GM19438 (cell line): ENCODE measurements at regions not wholly inside any gene's neighbourhood (a gene's known extent, or its start where the extent isn't known, plus 50 kb on each side); places are given as distances from the start of the nearest gene placed in this dataset.
"Not testable (repeated sequence)": the region's sequence is repeated elsewhere in the genome, so short reads cannot be mapped to it uniquely, and the experiment has no call there.

Source experiments
- ATAC-seq: cut with Tn5 transposase; IDR thresholded peaks from one replicate; pipeline ENCODE4 v1.9.1; 2021; ENCODE audit warnings: low read depth; ENCODE audit not compliant: unreplicated experiment

- ATAC-seq: no peak
Measured at GRCh38 chr5:131107128-131107527, 57.9 kb downstream of the HINT1 start.

DNA sequence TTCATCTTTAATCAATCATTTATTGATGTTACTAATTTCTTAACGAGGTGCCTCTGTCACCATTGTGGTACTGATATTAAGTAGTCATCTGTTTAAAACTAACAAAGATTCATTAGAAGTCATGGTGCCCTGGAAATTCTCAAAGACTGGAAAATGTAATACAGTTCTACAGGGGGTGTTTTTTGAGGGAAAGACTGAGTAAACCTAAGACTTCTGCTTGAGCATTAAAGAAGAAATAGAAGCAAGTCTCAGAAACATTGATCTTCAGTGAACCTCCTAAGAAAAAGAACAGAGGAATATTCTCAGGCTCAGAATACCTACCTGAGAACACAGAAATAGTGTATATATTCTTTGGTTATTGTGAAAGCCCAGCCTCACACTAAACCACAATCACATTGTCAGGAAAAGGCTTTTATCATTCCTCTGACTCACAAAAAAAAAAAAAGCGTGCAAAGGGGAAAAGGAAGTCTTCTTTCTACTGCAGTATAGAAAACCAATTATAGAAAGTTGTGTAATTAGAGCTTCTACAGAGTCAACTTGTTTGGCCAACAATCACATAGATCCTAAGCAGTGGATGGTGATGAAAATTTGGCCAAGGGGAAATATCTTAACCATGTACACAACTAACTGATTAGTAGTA, 60.8 kb downstream of the HINT1 start:
- ATAC-seq: no peak

GRCh38 chr5:131096774-131097710, 68.0 kb downstream of the HINT1 start:
- ATAC-seq: no peak

GRCh38 chr5:131095561-131095960, 69.5 kb downstream of the HINT1 start:
- ATAC-seq: not testable (repeated sequence)

DNA sequence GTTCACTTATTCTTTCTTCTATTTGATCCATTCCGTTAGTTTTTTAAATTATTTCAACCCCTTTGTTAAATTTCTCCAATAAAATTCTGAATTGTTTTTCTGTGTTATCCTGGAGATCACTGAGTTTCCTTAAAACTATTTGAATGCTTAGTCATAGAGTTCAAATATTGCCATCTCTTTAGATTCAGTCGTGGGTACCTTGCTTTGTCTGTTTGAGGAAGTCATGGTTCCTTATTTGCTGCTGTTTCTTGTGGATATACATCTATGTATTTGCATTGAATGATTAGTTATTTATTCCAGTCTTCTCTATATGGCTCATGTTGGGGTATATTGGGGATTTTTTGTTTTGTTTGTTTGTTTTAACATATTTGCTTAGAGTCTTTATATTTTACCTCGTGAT, 80.6 kb downstream of the HINT1 start:
- ATAC-seq: no peak

GRCh38 chr5:131081913-131082488, 83.1 kb downstream of the HINT1 start:
- ATAC-seq: no peak

DNA sequence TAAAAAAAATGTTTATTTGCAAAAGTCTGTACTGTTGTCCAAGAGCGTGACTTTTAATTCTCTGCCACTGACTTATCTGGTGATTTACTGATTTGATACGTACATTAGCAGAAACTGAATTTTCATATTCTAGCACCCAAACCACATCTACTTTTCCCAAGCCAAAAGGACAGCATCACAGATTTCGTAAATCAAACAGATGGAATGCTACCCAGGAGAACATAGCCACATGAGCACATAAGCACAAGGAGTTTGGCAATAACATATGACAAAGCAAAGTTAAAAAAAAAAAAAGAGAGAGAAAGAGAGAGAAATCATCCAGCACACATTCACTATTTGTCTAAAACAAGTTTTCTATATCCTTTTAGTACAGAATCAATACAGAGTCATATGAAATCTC, 83.7 kb downstream of the HINT1 start:
- ATAC-seq: no peak

DNA sequence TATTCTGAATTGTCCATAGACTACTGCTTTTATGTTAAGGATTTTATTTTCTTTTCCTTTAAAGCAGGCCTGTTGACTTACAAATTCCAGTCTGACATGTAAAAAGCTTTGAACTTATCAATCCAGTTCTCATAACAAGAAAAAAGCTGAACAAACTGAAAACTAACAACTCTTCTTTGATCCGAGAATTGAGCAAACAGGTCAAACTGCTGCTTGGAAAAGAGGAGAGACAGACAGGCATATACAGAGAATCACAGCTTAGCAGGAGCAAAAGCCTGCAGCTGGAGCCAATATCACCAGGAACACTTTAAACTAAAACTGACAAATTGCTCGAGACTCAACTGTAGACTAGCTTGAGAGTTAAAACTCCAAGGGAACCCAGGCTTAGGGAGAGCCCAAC, 85.8 kb downstream of the HINT1 start:
- ATAC-seq: no peak

DNA sequence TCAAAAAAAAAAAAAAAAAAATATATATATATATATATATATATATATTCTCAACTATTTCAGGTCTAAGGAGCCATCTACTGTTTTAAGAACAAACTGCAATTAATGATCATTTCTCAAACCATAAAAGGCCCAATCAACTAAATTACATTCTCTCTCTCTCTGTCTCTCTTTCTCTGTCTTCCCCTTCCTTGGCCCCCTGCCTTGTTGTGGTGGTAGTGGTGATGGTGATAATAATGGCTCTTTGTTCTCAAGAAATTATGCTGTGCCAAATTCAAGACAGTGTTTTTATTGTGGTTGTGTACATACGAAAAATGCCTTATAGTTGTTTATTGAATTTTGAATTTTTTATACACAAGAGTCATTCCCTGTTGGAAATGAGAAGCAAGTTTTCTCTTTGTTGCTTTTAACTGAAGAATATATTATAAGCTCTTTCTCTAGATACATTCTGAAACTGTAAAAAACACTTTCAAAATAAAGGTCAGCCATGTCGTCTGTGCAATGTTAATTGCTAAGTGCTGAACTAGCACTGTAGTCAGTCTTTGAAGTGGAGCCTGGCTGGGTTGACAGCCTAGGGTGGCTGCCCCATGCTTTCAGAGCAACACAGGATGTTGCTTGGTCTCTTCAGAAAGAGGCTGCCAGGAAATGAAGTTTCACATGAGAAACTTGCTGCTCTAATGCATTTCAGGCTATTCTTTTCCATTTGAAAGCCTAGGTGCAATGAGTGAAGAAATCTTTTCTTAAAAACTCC, 96.0 kb downstream of the HINT1 start:
- ATAC-seq: peak; percentile 93

- ATAC-seq: no peak
Measured at GRCh38 chr5:131068076-131068475, 97.0 kb downstream of the HINT1 start.

GRCh38 chr5:131067636-131068035, 97.4 kb downstream of the HINT1 start:
- ATAC-seq: no peak

GRCh38 chr5:131064669-131065371, 100.2 kb downstream of the HINT1 start:
- no peak for ATAC-seq

GRCh38 chr5:131042021-131042789, 122.9 kb downstream of the HINT1 start:
- ATAC-seq: no peak

GRCh38 chr5:131023498-131023865, 141.6 kb downstream of the HINT1 start:
- no peak for ATAC-seq

DNA sequence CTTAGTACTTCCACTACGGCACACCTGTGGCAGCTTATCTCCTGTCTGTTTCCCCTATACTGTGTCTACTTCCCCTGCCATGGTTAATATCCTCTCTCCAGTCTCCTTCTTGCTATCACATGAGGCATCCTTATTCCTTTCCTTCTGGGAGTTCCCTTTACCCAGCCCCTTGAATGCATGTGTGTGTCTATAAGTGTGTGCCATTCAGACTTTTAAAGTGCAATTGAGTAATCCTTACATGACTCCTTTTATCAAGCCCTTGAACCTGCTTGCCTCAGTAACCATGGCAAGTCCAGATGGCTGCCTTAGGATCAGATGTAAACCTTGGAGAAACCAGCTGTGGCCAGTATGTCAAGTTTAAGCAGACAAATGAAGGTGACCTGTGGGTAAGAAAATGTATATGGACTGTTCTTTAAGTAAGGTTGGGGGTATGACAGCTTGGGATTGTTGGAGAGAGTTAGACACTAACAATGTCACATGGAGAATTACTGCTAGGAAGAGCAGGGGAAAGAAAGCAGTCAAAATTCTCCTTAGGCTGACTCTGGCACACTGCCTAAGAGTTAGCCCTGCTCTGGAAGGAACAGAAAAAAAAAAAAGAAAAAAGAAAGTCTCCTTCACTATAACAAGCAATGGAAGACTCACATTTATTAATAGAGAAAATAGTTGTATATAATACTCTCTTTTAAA, 142.1 kb downstream of the HINT1 start:
- no peak for ATAC-seq

DNA sequence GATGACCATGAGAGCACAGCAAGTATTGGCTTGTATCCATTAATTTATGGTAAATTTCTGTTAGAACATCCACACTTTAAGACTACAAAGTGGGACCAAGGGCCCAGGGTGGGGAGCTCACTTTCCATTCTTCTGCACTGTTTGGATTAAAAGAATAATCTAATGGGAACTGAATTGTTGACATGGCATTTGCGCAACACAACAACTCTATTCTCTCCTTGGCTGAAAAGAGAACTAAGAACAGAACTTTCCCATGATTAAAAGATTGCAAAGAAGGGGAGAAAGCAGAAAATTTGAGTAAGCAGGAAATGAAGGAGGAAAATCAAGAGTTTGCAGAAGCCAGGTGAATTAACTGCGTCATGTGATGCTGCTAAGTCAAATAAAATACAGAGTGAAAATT, 143.4 kb downstream of the HINT1 start:
- no peak for ATAC-seq

- ATAC-seq: no peak
Measured at GRCh38 chr5:131019601-131020315, 145.3 kb downstream of the HINT1 start.

- no peak for ATAC-seq
Measured at GRCh38 chr5:131019111-131019510, 145.9 kb downstream of the HINT1 start.
